ENCODE measurements at regions not wholly inside any gene's neighbourhood (a gene's known extent, or its start where the extent isn't known, plus 50 kb on each side); places are given as distances from the start of the nearest gene placed in this dataset.

DNA sequence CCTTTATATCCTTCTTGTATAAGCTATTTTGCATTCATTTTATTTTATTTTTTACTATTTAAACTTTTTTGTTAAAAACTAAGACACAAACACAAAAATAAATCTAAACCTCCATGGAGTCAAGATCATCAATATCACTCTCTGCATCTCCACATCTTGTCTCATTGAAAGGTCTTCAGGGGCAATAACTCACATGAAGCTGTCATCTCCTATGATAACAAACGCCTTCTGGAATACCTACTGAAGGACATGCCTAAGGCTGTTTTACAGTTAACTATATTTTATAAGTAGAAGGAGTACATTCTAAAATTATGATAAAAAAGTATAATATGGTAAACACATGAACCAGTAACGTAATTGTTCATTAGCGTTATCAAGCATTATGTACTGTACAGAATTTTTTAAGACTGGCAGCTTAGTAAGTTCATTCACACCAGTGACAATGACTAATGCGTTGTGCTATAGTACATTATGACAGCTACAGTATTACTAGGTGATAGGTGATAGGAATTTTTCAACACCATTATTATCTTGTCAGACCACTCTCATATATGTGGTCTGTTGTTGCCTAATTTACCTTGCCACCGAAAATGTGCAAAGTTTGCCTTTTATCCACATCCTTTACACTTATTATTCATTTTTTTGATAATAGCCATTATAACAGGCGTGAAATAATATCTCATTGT lies 390.7 kb upstream of the SLITRK1 start:
- no peaks in the 10 kb centered on the region for H3K36me3 ChIP-seq
- intact Hi-C loops (cut with DNase I; ENCODE audit: low total_unique reads) = no loop called here
- in situ Hi-C loops (cut with MboI; ENCODE audit: low pct_ligation_motif_present in 1 of 4, low pct_unique_long_range_greater_than_20kb in 1 of 4, low sequenced_read_pairs in 3 of 4) = no loop called here
- no peak overlapping the region for H3K27ac ChIP-seq
- no peak overlapping the region for H3K4me3 ChIP-seq
- no peak for TF ChIP-seq EP300 (IDR thresholded peaks at IDR 0.05; ENCODE audit: low read depth)
- no peak for TF ChIP-seq POLR2AphosphoS5 (IDR thresholded peaks at IDR 0.05)
- no peak for TF ChIP-seq POLR2A (IDR thresholded peaks at IDR 0.05)
- TF ChIP-seq, protein P1, sequence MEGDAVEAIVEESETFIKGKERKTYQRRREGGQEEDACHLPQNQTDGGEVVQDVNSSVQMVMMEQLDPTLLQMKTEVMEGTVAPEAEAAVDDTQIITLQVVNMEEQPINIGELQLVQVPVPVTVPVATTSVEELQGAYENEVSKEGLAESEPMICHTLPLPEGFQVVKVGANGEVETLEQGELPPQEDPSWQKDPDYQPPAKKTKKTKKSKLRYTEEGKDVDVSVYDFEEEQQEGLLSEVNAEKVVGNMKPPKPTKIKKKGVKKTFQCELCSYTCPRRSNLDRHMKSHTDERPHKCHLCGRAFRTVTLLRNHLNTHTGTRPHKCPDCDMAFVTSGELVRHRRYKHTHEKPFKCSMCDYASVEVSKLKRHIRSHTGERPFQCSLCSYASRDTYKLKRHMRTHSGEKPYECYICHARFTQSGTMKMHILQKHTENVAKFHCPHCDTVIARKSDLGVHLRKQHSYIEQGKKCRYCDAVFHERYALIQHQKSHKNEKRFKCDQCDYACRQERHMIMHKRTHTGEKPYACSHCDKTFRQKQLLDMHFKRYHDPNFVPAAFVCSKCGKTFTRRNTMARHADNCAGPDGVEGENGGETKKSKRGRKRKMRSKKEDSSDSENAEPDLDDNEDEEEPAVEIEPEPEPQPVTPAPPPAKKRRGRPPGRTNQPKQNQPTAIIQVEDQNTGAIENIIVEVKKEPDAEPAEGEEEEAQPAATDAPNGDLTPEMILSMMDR (IDR thresholded peaks at IDR 0.05) = no peak
- H3K4me1 ChIP-seq = no peaks in the 10 kb centered on the region
- peaks cover 0 to 3% of the 10 kb centered on the region in 2 donors for H3K9me3 ChIP-seq
- WGBS, 2 donors (ENCODE audit: low coverage in 1 of 2) = 76 to 82% methylated on average over 6 of the region's 6 CpGs
- no peak for DNase-seq
- H3K27me3 ChIP-seq = no peaks in the 10 kb centered on the region

DNA sequence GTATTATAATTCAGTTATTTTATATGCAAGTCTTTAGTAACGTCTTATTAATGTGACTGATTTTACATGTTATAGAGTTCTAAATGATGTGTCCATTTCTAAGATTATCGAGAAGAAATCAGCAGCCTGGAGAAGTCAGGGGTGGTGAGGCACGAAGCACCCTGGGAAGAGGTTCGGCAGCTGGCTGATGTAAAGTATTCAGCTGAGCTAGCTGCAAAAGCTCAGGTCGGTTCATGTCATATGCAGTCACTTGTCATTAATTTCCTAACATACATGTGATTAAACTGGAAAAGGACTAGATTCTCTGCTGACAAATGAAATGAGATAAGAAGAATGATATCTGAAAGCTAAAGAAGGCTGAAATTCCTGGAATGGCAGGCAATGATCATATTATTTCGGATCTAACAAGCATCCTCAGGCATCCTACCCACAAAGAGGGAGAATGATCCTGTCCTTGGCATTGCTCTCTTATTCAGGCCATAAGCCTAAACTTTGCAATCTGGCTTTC lies 383.0 kb upstream of the SLITRK1 start:
- TF ChIP-seq POLR2AphosphoS5 (IDR thresholded peaks at IDR 0.05) (no peak), POLR2A (IDR thresholded peaks at IDR 0.05) (no peak), EP300 (IDR thresholded peaks at IDR 0.05; ENCODE audit: low read depth) (no peak)
- TF ChIP-seq, protein P1 (IDR thresholded peaks at IDR 0.05) = no peak
- WGBS, 2 donors (ENCODE audit: low coverage in 1 of 2) = 63 to 74% methylated on average over 5 to 6 of the region's 6 CpGs
- Histone ChIP-seq H3K36me3 (no peaks in the 10 kb centered on the region), H3K4me1 (no peaks in the 10 kb centered on the region), H3K4me3 (no peak overlapping the region), H3K27me3 (no peaks in the 10 kb centered on the region), H3K27ac (no peak overlapping the region), H3K9me3 (no peaks in the 10 kb centered on the region)
- intact Hi-C loops (cut with DNase I; ENCODE audit: low total_unique reads) (no loop called here), in situ Hi-C loops (cut with MboI; ENCODE audit: low pct_ligation_motif_present in 1 of 4, low pct_unique_long_range_greater_than_20kb in 1 of 4, low sequenced_read_pairs in 3 of 4) (no loop called here)
- no peak for DNase-seq

DNA sequence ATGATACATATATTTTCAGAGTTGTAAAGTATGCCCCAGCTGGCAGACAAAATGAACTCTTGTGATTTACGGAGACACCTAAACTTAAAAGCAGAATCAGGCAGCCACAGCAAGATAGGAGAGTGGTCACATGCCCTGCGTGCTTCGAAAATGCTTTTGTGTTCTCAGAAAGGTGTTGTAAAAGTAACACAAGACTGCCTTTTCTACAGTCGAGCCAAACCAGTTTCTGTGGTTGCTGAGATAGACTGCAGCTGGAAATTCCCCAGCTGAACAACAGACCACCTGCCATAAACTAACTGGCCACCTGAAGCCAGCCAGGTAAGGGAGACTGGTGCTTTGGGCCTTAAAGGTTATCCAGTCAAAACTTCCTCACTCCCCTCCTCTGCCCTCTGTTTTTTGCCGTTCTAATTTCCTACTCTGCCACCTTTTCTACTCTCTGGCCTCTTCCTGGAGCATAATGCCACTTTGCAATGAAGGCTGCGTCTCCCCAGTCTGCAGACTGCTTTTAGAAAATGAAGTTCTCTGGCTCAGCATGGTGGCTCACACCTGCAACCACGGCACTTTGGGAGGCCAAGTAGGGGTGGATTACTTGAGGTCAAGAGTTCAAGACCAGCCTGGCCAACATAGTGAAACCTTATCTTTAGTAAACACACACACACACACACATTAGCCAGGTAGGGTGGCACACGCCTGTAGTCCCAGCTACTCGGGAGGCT lies 381.2 kb upstream of the SLITRK1 start:
- Histone ChIP-seq H3K9me3 (no peaks in the 10 kb centered on the region), H3K4me1 (no peaks in the 10 kb centered on the region), H3K27me3 (no peaks in the 10 kb centered on the region), H3K4me3 (no peak overlapping the region), H3K36me3 (no peaks in the 10 kb centered on the region), H3K27ac (no peak overlapping the region)
- intact Hi-C loops (cut with DNase I; ENCODE audit: low total_unique reads) (no loop called here), in situ Hi-C loops (cut with MboI; ENCODE audit: low pct_ligation_motif_present in 1 of 4, low pct_unique_long_range_greater_than_20kb in 1 of 4, low sequenced_read_pairs in 3 of 4) (no loop called here)
- TF ChIP-seq, protein P1 (IDR thresholded peaks at IDR 0.05) = no peak
- TF ChIP-seq POLR2A (IDR thresholded peaks at IDR 0.05) (no peak), EP300 (IDR thresholded peaks at IDR 0.05; ENCODE audit: low read depth) (no peak), POLR2AphosphoS5 (IDR thresholded peaks at IDR 0.05) (no peak)
- 35 to 66% methylated on average over 2 to 9 of the region's 9 CpGs for WGBS, 2 donors (ENCODE audit: low coverage in 1 of 2)
- no peak for DNase-seq

DNA sequence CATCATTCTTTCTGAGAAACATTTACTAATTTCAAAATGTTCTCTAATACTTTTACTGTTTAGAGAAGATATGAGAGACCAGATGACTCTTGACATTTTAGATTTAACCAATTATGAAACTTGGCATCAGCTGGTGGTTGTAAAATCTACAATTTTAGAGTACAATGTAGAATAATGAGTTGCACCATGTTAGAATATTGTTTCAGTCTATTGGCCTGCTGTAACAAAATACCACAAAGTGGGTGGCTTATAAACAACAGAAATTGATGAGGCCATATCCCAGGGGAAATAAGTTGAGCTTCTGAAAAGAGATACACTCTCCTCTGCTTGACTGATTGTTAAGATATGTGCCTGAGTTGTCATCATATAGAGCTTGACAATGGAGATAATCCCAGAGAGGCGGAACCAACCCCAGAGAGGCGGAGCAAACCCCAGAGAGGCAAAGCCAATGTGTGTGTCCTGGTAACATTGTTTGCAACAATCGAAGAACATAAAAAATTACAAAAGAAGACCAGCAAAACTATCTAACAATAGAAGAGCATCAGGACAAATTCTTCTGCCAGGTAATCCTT lies 373.0 kb upstream of the SLITRK1 start:
- Histone ChIP-seq H3K9me3 (no peaks in the 10 kb centered on the region), H3K27ac (no peak overlapping the region), H3K4me3 (no peak overlapping the region), H3K36me3 (no peaks in the 10 kb centered on the region), H3K27me3 (no peaks in the 10 kb centered on the region), H3K4me1 (no peaks in the 10 kb centered on the region)
- TF ChIP-seq EP300 (IDR thresholded peaks at IDR 0.05; ENCODE audit: low read depth) (no peak), POLR2A (IDR thresholded peaks at IDR 0.05) (no peak), POLR2AphosphoS5 (IDR thresholded peaks at IDR 0.05) (no peak)
- TF ChIP-seq, protein P1 (IDR thresholded peaks at IDR 0.05) = no peak
- WGBS, 2 donors (ENCODE audit: low coverage in 1 of 2) = 85 to 89% methylated on average over 3 of the region's 3 CpGs
- in situ Hi-C loops (cut with MboI; ENCODE audit: low pct_ligation_motif_present in 1 of 4, low pct_unique_long_range_greater_than_20kb in 1 of 4, low sequenced_read_pairs in 3 of 4) = no loop called here
- no peak for DNase-seq
- intact Hi-C loops (cut with DNase I; ENCODE audit: low total_unique reads) = no loop called here
